Activated T-helper 17 cell treated with anti-CD3 and anti-CD28 coated beads, Interleukin-2, amount 50 U/mL, for 72 hours (primary cell): ENCODE measurements at regions not wholly inside any gene's neighbourhood (a gene's known extent, or its start where the extent isn't known, plus 50 kb on each side); places are given as distances from the start of the nearest gene placed in this dataset.

ENCODE experiments used
- ATAC-seq: fragments of 150-1000 bp; cut with Tn5 transposase; replicated peaks from 2 replicates; pipeline ENCODE4 v1.10.0; 2021; ENCODE audit warnings: mild to moderate bottlenecking, moderate library complexity
- H3K27ac Mint-ChIP-seq: one replicate; pipeline ENCODE4 v1.8.0; 2022; ENCODE audit warnings: mixed read lengths
- H3K27me3 Mint-ChIP-seq: one replicate; pipeline ENCODE4 v1.8.0; 2022; ENCODE audit warnings: mixed read lengths
- H3K36me3 Mint-ChIP-seq: one replicate; pipeline ENCODE4 v1.8.0; 2022; ENCODE audit warnings: low read depth, mild to moderate bottlenecking, mixed read lengths
- H3K4me1 Mint-ChIP-seq: one replicate; pipeline ENCODE4 v1.8.0; 2022; ENCODE audit warnings: mixed read lengths
- H3K4me3 Mint-ChIP-seq: one replicate; pipeline ENCODE4 v1.8.0; 2022; ENCODE audit warnings: mild to moderate bottlenecking, mixed read lengths
- H3K9me3 Mint-ChIP-seq: one replicate; pipeline ENCODE4 v1.8.0; 2022; ENCODE audit warnings: mixed read lengths

GRCh38 chr14:101505236-101505970 is 55.9 kb upstream of the DIO3 start:
- no peak for ATAC-seq
- no peaks in the 10 kb centered on the region for H3K4me1 Mint-ChIP-seq
- H3K4me3 Mint-ChIP-seq: no peak overlapping the region
- H3K27ac Mint-ChIP-seq: no peak overlapping the region
- no peaks in the 10 kb centered on the region for H3K36me3 Mint-ChIP-seq
- peaks cover 6% of the 10 kb centered on the region for H3K27me3 Mint-ChIP-seq
- H3K9me3 Mint-ChIP-seq: no peaks in the 10 kb centered on the region

- Mint-ChIP-seq H3K36me3 (no peaks in the 10 kb centered on the region), H3K27me3 (peaks cover 6% of the 10 kb centered on the region), H3K9me3 (no peaks in the 10 kb centered on the region), H3K27ac (no peak overlapping the region), H3K4me3 (no peak overlapping the region), H3K4me1 (no peaks in the 10 kb centered on the region)
- no peak for ATAC-seq
These were observed 54.9 kb upstream of the DIO3 start for GRCh38 chr14:101506211-101506925.

GRCh38 chr14:101506926-101507835 is 54.1 kb upstream of the DIO3 start:
- Mint-ChIP-seq H3K4me3 (no peak overlapping the region), H3K27me3 (peaks cover 6% of the 10 kb centered on the region), H3K27ac (no peak overlapping the region), H3K9me3 (no peaks in the 10 kb centered on the region), H3K36me3 (no peaks in the 10 kb centered on the region), H3K4me1 (no peaks in the 10 kb centered on the region)
- no peak for ATAC-seq

- no peak for ATAC-seq
- H3K27me3 Mint-ChIP-seq: peaks cover 6% of the 10 kb centered on the region
These were observed 53.5 kb upstream of the DIO3 start for GRCh38 chr14:101507836-101508150.

GRCh38 chr14:101508196-101508947 is 52.9 kb upstream of the DIO3 start:
- Mint-ChIP-seq H3K9me3 (no peaks in the 10 kb centered on the region), H3K27ac (no peak overlapping the region), H3K36me3 (no peaks in the 10 kb centered on the region), H3K27me3 (peaks cover 6% of the 10 kb centered on the region), H3K4me3 (no peak overlapping the region), H3K4me1 (no peaks in the 10 kb centered on the region)
- no peak for ATAC-seq

More at GRCh38 chr14:101507836-101508150, 53.5 kb upstream of the DIO3 start:
- H3K36me3 Mint-ChIP-seq: no peaks in the 10 kb centered on the region
- no peak overlapping the region for H3K4me3 Mint-ChIP-seq
- no peaks in the 10 kb centered on the region for H3K9me3 Mint-ChIP-seq
- no peak overlapping the region for H3K27ac Mint-ChIP-seq
- no peaks in the 10 kb centered on the region for H3K4me1 Mint-ChIP-seq

- Mint-ChIP-seq H3K4me1 (no peaks in the 10 kb centered on the region), H3K36me3 (no peaks in the 10 kb centered on the region), H3K27me3 (peaks cover 2% of the 10 kb centered on the region), H3K4me3 (no peak overlapping the region), H3K9me3 (no peaks in the 10 kb centered on the region), H3K27ac (no peak overlapping the region)
- ATAC-seq: no peak
These were observed 52.2 kb upstream of the DIO3 start for GRCh38 chr14:101508948-101509729.

- no peaks in the 10 kb centered on the region for H3K9me3 Mint-ChIP-seq
- H3K27me3 Mint-ChIP-seq: no peaks in the 10 kb centered on the region
- no peak overlapping the region for H3K27ac Mint-ChIP-seq
- no peaks in the 10 kb centered on the region for H3K4me1 Mint-ChIP-seq
- no peaks in the 10 kb centered on the region for H3K36me3 Mint-ChIP-seq
- ATAC-seq: no peak
- H3K4me3 Mint-ChIP-seq: no peak overlapping the region
These were observed 51.4 kb upstream of the DIO3 start for GRCh38 chr14:101509730-101510371.

GRCh38 chr14:101511199-101511598 is 50.1 kb upstream of the DIO3 start:
- Mint-ChIP-seq H3K27me3 (no peaks in the 10 kb centered on the region), H3K4me1 (no peaks in the 10 kb centered on the region), H3K4me3 (no peak overlapping the region), H3K27ac (no peak overlapping the region), H3K36me3 (no peaks in the 10 kb centered on the region), H3K9me3 (peaks cover 5% of the 10 kb centered on the region)
- no peak for ATAC-seq
